GM21526 (cell line): ENCODE measurements at regions not wholly inside any gene's neighbourhood (a gene's known extent, or its start where the extent isn't known, plus 50 kb on each side); places are given as distances from the start of the nearest gene placed in this dataset.

Experiments used
- ATAC-seq: cut with Tn5 transposase; IDR thresholded peaks from one replicate; pipeline ENCODE4 v1.9.1; 2021; ENCODE audit warnings: moderate library complexity; ENCODE audit not compliant: unreplicated experiment, low FRiP score

DNA sequence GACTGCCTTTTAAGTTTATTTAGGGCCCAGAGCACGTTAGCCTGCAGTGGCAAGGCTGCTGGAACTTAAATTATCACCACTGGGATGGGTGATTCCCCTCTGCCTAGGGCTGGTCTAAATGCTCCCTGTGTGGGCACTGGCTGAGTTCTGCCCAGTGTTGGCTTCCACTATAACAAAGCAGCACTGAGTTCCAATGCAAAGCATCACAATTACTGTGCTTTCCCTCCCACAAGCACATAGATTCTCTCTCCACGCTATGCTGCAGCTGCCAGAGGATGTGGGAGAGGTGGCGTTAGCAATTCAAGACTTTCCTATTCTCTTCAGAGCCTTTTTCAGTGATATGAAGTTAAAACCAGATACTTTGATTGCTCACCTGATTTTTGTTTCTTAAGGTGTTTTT lies 328.9 kb upstream of the DDX18 start:
- ATAC-seq = no peak

DNA sequence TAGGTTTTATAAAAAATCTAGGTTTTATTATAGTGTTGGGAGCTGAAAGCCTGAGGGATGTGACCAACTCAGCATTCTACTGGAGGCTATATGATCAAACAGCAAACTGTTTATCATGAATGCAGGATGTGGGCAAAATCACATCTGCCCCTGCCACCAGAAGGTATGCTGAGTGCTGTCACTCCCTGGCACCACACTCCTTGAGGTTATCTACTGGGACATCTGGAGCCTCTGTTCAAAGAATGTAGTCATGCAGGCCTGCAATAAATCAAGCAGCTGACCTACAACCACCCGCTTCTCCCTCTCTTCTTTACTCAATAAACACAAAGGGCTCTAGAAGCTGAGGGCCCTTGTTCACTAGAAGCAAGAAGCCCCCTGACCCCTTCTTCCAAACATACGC lies 328.4 kb upstream of the DDX18 start:
- ATAC-seq = no peak

DNA sequence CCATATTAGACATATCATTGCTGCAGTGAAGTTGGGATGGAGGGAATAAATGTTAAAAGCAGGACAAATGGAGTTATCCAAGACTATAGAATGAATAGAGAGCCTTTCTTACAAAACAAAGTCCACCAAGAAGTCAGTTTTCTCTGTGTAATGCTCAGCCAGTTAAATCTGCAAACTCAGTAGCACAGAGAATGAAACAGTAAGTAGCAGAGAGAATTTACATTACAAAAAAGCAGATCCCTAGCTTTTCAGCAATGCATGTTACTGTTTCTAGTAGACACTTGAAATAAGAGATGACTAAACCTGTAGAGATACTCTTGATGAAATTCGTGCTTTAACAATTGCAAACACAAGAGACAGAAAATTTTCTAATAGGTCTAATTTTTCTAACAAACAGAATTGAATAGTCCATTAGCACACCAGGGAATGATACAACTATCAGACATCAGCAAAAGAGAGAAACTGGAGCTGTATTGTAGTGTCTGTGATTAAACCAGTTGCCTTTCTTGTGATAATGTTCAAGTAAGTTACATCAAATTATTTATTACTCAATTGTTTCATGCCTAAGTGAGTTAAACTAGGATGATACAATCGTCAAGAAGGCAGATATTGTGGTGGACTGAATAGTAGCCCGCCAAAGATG lies 322.2 kb upstream of the DDX18 start:
- ATAC-seq = no peak

DNA sequence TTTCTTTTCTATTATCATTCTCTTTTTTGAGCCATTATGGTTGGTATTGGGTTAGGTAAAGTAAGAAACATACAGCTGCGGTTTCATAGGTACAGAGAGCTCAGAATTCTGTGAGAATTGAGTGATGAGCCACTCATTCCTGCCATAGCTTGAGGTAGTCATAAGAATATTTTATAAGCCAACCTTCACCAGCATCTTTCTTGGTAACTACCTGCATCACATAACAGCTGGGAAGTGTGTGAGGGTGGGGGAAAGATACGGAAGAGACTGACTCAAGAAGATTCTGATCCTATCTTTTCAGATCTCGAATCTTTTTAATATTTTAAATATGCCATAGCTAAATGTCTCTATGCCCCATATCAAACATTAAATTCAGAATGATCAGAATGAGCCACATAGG lies 313.8 kb upstream of the DDX18 start:
- no peak for ATAC-seq

DNA sequence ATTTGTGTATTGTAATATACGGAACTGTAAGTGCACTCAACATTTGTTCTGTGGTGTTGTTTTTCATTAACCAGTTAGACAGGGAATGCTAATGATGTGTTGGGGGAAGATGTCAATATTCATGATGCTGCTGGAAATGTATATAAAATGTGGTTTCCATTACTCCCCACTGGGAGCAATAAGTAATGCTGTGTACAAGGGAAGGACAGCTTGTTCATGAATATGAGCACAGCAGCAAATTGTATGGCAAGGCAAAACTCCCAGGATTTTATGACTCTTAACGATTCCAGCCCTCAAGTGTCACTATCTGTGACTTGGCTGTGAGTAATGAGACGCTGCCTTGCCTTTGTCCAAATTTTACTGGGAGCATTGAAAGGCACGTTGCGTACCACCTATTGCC lies 312.4 kb upstream of the DDX18 start:
- ATAC-seq = no peak

DNA sequence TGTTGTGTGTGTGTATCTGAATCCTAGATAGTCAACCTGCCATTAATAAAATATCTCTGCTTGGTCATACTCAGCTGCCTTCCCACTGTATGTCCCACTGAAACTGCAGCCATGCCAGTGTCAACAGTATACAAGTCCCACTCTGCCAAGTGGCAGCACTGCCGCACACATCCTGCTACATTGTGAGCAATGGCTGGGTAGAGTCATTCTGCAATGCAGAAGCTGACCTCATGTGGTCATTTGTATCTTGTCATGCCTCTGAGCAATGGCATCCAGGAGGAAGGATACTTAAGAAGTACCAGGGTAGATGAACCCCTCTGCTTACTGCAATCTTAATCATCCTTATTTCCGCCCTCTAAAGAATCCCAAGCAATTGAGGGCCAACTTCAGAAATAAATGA lies 302.2 kb upstream of the DDX18 start:
- ATAC-seq = no peak

DNA sequence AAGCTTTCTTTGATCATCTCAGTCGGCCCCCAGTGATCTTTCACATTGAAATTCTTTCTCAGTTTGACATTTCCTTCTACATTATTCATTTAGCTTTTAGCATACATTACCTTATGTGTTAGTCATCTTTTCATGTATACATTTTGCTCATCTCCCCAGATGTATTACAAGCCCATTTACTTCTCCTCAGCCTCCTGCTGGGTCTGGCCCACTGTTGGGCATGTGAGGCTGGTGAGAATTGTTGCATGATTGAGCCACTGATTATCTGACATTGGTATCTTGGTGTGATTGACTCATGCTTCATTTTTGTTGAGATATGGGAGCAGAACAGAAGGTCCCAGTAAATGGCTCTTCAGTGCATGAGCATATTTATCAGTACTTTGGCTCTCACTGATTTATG lies 300.1 kb upstream of the DDX18 start:
- ATAC-seq = no peak

DNA sequence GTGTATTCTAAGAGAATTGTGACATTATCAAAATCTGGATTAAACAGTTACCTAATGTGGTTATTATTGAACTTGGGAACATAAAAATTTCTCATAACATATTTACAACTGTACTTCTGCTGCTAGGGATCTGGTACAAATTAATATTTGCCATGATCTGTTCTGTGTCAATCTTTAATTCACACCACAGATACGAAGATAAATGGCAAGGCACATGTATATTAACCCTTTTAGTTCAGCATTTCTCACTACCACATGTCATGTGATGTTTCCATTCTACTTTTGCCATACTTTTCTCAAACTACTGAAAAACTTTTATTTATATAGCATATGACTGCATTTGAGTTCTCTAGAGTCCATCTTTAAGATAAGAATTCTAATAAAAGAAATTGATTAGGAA lies 295.3 kb upstream of the DDX18 start:
- no peak for ATAC-seq

DNA sequence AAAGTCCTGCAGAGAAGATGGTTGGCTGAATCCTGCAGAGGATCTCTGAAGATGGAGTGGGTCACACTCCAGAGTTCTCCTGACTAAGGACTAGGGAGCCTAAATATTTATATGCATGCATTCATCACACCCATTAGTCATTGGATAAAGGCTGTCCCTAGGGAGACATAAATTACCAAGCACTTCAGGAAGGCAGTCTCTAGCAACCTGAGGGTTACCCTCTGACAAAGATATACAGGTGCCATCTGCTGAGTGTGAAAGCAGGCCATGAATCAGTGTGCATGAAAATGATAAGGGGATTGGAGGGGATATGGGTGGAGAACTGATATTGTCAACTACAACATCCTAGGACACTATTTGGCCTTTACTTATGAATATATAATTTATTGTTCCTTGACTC lies 294.8 kb upstream of the DDX18 start:
- no peak for ATAC-seq

DNA sequence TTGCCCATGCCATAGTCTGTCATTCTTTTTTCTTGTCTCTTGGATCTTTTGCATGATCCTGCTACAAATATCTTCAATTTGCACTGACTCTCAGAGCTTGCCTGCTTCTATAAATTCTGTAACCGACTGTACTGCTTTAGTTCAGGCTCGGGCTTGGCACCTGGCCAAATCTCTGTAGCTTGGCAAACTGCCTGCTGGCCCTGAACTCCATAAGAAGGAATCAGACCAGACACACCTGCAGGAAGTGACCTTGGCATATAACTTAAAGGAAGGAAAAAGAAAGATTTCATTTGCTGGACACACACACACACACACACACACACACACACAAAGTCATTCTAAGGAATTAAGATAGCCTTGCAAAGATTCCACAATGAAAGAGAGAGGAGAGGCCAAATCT lies 291.2 kb upstream of the DDX18 start:
- ATAC-seq = no peak

DNA sequence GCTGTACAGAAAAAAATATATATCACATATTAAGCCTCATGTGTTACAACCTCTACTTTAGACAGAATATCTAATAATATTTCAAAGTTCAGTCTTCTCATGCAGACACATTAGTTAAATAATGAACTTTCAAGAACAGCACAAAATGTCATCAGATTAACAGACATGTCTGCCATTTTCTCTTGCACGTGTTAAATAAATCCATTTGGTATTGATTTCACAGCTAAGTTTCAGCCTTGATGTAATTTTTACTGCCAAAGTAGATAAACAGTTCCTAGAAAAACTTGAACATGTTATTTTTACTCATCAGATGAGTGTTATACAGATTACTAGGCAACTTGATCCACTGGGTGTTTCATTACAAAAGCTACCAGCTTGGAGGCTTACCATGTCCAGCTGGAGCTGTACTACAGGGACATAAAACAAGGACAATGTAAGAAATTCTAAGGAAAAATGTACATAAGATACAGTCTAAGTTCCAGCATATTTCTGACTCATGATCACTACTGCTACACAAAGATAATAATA lies 290.7 kb upstream of the DDX18 start:
- no peak for ATAC-seq

DNA sequence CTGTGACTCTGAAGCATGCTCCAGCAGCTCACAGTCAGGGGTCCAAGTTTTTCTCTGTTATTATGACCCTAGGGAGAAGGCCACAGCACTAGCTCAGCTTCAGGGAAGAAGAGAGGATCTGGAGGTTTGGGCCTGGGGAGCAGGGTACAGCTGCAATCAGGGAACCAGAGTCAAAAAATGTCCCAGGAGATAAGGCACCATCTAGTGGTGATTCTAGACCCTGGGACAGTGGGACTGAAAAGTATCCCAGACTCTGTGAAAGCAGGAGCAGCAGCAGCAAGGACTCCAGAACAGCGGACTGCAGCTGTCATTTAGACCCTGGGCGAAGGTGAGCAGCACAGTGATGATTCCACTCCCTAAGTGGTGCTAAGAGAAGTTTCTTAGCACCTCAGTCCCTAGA lies 278.4 kb upstream of the DDX18 start:
- ATAC-seq = no peak

DNA sequence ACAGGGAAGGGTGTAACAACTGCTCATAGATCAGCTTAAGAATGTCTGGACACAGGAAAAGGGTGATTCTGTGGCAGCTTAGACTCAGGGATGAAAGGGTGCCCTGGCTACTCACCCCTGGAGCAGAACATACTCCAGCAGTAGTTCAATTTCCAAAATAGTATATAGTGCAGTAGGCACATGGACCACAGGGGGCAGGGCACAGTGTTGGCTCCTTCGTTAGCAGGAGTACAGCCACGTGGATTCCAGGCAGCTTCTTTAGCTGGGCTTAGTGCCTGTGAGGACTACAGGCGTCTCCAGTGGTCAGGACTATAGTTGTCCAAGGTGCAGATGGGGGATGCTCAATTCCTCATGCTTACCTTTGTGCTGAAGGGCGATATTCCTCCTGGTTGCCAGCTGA lies 277.5 kb upstream of the DDX18 start:
- no peak for ATAC-seq

DNA sequence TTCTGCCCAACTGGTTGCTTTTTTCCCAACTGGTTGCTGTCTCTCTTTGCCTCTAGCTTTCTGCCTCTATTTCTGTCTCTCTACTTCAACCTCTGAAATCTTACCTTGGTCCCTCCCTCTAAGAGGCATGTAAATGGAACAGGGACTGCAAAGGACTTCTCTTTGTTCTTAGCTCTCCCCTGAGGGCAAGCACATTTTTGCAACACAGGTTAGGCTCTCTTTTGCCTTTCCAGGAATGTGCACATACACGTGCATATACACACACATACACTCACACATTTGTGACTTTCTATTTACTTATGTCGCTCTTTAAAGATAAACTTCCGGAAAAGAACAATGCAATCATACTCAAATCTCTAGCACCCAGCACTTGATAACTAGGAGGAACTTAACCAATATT lies 262.6 kb upstream of the DDX18 start:
- no peak for ATAC-seq

DNA sequence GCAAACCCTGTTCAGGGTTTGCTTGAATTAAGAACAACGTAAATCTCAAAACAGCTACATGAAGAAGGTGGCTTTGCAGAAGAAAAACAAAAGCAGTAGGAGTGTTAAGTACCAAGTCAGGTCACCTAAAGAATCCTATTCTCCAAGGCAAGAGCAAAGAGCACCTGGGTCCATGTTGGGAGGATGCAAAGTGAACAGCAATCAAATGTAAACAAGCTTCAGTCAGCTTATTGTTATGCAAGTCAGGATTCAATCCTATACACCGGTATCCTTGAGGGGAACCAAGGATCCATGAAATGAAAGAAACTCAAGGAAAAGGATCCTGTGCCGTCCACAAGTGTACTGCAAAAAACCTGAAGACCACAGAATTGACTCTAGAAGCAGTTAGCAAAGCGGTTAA lies 261.0 kb upstream of the DDX18 start:
- no peak for ATAC-seq

DNA sequence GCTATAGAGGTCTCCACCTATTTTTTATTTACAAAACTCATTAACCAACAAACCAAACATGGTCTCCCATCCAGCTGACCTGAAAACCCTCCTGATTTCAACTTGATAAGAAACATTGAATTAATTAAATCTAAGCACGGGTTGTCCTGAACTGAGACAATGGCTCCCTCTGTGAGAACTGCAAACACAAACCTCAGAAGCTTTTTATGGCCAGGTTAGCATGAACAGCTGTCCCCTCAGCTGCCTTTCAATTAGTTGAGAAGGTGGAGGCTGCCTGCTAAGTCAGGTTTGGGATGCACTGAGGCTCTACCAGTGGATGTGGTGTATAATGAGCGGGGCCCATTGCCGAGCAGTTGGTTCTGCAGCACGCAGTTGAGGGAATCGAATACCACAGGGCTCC lies 258.5 kb upstream of the DDX18 start:
- no peak for ATAC-seq

DNA sequence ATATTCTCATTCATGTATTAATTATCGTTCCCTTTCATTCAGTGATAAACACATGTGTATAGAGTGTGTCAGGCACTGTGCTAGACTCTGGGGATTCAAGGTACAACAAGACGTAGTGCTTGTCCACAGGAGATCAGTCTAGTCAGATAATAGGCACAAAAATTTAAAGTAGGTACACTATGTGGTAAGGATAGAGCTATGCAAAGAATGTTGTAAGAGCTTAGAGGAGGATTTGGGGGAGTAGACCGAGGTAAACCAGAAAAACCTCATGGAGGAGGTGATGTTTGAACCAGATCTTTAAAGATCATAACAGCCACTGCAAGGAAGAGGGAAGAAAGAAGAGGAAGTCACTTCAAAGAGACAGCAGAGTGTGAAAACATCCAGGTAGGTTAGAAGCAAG lies 256.9 kb upstream of the DDX18 start:
- no peak for ATAC-seq

DNA sequence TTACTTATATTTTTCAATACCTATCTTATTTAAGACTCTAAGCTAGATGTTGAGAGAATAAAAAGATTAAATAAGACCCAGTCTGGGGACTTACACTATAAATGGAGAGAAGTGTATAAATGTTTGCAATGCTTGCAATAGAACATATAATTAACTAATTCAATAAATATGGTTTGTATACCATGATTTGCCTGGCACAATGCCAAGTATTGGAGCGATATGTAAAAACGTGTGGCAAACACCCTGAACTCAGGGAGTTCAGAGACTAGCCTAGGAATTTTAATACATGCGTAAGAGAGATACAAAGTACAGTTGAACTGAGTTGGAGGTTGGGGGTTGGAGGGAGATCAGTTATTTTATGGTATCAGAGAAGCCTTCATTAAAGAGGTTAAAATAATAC lies 251.8 kb upstream of the DDX18 start:
- ATAC-seq = no peak

DNA sequence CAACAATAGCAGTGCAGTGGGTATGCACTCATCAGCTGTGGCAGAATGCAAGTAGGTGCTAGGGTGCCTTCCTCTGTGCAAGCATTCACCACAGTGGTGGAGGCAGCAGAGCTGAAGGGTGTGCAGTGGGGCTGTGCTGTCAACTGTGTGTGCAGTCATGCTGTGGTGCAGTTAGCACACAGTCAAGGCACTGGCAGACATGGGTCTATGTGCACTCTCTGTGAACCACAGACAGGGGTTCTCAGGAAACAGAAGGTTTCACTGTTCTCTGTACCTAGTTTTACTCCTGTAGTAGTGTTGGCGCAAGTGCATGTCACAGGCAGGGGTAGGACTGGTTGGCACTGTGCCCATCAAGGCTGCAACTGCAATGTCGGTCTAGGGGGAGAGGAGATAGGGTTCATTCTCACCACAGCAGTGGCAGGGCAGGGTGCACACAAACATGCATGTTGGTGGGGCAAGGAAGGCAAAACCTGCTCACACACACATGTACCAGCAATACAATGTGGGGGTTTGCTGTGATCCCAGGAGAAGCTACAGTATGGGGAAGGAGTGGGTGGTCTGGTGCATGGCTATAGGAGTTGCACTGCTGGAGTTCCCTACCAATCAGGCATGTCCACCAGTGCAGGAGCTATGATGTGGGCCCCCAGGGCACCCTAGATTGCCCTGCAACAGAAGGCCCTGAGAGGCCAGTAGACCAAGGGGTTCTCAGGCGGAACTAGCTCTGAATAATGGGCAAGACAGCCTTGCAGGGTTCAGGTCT lies 242.7 kb upstream of the DDX18 start:
- ATAC-seq = no peak

DNA sequence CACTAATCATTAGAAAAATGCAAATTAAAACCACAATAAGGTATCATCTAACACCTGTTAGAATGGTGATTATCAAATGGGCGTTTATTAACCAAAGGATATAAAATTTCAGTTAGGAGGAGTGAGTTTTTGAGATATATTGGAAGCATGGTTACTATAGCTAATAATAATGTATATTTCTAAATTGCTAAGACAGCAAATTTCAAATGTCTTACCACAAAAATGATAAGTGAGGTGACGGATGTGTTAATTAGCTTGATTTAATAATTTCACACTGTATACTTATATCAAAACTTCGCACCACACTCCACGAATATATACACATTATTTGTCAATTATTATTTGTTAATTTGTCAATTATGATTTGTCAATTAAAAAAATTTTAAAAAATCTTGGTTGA lies 227.2 kb upstream of the DDX18 start:
- ATAC-seq = no peak

DNA sequence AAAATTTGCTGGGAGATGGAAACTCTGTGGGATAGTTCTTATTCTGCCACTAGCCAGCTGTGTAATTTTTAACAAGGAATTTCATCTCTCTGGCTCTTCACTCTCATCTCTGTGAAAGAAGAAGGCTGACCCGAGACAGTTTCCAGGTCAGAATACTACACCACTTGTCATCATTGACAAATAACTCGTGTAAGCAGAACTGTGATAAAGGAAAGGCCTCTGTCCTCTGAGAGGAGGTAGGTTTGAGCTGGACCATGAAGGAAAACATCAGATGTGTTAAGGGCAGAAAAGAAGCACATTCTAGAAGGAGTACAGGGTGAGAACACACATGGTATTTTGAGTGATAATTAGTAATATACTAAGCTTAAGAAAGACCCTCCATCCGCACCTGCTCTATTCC lies 211.4 kb upstream of the DDX18 start:
- no peak for ATAC-seq

DNA sequence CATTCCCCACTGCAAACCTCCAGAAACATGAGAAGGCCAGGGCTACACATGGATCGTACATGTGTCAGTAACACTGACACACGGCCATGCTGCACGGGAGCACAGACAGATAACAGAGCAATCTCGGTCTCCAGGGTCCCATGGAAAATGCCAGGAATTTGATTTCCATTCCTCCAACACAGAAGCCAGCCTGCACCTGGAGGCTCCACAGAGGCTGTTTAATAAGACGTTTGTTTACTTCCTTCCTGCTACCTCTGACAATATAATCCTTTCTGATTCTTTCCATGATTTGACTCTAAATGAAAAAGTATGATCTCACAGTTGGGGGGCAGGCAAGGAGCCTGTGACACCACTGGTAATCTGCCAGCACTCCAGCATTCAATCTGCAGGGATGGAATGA lies 210.9 kb upstream of the DDX18 start:
- no peak for ATAC-seq
